Muscle of leg (tissue), 3 donors: ENCODE measurements at regions not wholly inside any gene's neighbourhood (a gene's known extent, or its start where the extent isn't known, plus 50 kb on each side); places are given as distances from the start of the nearest gene placed in this dataset.

ENCODE experiments used
- DNase-seq: peaks from one replicate; pipeline ENCODE4 v3.0.0; 2013
- H3K27ac ChIP-seq: one replicate; pipeline ENCODE4 v1.5.1; 2013; ENCODE audit warnings: mild to moderate bottlenecking, low read length, control low read depth
- H3K27me3 ChIP-seq: one replicate; pipeline ENCODE4 v1.6.1; 2013; ENCODE audit warnings: low read length; ENCODE audit not compliant: control insufficient read depth, insufficient read depth
- H3K36me3 ChIP-seq: one replicate; pipeline ENCODE4 v1.6.1; 2013; ENCODE audit warnings: low read length; ENCODE audit not compliant: control insufficient read depth, insufficient read depth
- H3K4me1 ChIP-seq: one replicate; pipeline ENCODE4 v1.6.1; 2013; ENCODE audit warnings: low read length; ENCODE audit not compliant: control insufficient read depth, insufficient read depth
- H3K4me3 ChIP-seq: one replicate; pipeline ENCODE4 v1.5.1; 2013; ENCODE audit warnings: low read length, control low read depth
- H3K9me3 ChIP-seq: replicated peaks from 2 replicates; pipeline ENCODE4 v1.6.1; 2013; ENCODE audit warnings: low read depth, low read length; ENCODE audit not compliant: control insufficient read depth
- WGBS: methylation state at CpG from one replicate; pipeline ENCODE4 v1.1.5; 2013; ENCODE audit warnings: missing lambda C conversion rate; ENCODE audit not compliant: insufficient coverage; 5-methylcytosine and 5-hydroxymethylcytosine counted together

DNA sequence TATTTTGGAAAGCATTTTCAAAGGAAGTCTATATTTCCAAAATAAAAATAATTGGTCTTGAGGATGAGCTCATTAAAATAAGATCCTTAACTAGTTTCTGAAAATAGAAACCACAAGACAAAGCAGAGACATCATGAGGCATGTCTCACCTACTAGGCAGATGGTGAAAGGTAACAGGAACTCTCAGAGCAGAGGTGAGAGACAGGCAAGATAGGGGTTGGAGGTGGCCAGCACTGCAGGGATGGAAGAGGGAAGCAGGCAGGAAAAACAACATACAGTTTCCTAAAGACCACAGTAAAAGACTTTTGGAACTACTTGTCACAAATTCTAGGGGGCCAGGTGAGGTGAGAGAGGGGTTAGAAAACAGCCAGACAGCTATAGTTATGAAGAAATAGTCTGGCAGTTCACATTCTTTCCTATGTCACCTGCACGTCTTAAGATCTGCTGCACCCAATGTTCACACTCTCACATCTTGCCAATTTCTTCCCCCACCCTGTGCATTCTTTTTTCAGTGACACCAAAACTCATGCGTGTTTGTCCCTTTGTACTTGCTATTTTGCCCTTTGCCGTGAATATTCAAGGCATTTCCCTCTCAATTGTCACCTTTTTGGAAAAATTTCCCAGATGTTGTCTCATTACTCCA, 341.7 kb upstream of the KITLG start:
- WGBS: 43% methylated on average over 3 of the region's 3 CpGs
- Histone ChIP-seq H3K36me3 (no peaks in the 10 kb centered on the region), H3K4me1 (no peaks in the 10 kb centered on the region), H3K4me3 (no peak overlapping the region), H3K27ac (no peak overlapping the region), H3K9me3 (no peaks in the 10 kb centered on the region), H3K27me3 (no peaks in the 10 kb centered on the region)
- DNase-seq: no peak

DNA sequence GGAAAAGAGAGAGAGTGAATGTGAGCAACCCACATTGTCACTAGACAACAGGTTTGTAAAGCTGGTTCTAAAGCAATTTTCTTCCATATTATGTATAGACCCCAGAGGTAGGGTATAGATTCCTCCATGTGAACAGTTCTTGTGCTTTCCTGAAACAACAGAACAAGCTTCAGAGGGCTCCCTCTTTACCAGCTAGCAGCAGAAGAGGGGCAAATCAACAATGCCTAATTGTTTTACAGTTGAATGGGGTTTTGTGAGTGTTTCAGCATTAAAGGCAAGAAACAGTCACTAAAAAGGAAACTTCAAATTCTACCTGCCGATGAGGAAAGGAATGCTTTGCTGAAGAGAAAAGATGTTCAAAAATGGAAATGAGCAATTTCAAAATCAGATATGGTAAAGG, 341.2 kb upstream of the KITLG start:
- no peak overlapping the region for H3K4me3 ChIP-seq
- H3K36me3 ChIP-seq: no peaks in the 10 kb centered on the region
- no peaks in the 10 kb centered on the region for H3K4me1 ChIP-seq
- no peak for DNase-seq
- WGBS: 67% methylated on average over 1 of the region's 1 CpG
- no peaks in the 10 kb centered on the region for H3K9me3 ChIP-seq
- H3K27ac ChIP-seq: no peak overlapping the region
- no peaks in the 10 kb centered on the region for H3K27me3 ChIP-seq

DNA sequence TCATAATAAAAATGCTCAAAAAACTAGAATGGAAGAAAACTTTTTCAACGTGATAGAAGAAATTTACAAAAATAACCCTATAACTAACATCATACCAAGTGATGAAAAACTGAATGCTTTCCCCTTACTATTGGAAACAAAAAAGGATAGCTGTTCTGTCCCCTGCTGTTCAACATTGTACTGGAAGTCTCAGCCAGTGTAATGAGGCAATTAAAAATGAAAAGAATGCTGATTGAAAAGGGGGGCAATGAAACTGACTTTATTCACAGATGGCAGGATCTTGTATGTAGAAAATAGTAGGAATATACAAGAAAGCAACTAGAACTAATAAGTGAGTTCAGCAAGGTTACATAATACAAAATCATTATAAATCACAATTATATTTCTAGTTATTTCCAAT, 337.9 kb upstream of the KITLG start:
- H3K4me3 ChIP-seq: no peak overlapping the region
- no peak overlapping the region for H3K27ac ChIP-seq
- peaks cover 12% of the 10 kb centered on the region for H3K9me3 ChIP-seq
- H3K4me1 ChIP-seq: no peaks in the 10 kb centered on the region
- H3K27me3 ChIP-seq: no peaks in the 10 kb centered on the region
- no peak for DNase-seq
- WGBS: no CpG with 5 or more reads among the region's 1 CpG
- H3K36me3 ChIP-seq: no peaks in the 10 kb centered on the region

DNA sequence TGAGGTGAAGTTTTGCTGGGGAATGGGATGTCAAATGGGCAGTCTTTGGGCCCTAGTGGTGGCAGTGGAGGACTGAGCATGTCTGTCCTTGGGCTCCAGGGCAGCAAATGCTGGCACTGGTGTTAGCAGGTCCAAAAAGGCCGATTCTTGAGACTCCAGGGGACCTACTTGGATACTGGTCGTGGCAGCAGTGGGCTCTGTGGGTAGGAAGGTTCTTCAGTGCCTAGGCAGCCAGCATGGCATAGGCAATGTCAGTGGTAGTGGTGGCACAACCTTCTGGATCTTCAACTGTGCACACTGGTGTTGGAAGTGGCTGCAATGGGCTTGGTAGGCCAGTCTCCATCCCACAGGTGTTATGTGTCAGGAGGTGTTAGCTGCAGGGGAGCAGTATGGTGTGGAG, 334.7 kb upstream of the KITLG start:
- Histone ChIP-seq H3K4me3 (no peak overlapping the region), H3K27ac (no peak overlapping the region), H3K27me3 (no peaks in the 10 kb centered on the region), H3K9me3 (peaks cover 16% of the 10 kb centered on the region), H3K36me3 (no peaks in the 10 kb centered on the region), H3K4me1 (no peaks in the 10 kb centered on the region)
- no peak for DNase-seq
- WGBS: 63% methylated on average over 2 of the region's 2 CpGs

DNA sequence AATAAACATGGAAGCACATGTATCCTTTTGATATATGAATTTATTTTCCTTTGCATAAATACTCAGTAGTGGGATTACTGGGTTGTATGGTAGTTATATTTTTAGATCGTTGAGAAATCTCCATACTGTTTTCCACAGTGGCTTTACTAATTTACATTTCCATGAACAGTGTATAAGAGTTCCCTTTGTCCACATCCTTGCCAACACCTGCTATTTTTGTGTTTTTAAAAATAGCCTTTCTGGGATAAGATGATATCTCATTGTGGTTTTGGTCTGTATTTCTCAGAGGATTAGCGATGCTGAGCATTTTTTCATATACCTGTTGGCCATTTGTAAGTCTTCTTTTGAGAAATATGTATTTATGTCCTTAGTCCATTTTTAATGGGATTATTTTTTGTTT, 329.2 kb upstream of the KITLG start:
- no peaks in the 10 kb centered on the region for H3K27me3 ChIP-seq
- no peaks in the 10 kb centered on the region for H3K36me3 ChIP-seq
- no peak overlapping the region for H3K4me3 ChIP-seq
- H3K27ac ChIP-seq: no peak overlapping the region
- WGBS: 100% methylated on average over 1 of the region's 2 CpGs
- peaks cover 9% of the 10 kb centered on the region for H3K9me3 ChIP-seq
- no peaks in the 10 kb centered on the region for H3K4me1 ChIP-seq
- no peak for DNase-seq

DNA sequence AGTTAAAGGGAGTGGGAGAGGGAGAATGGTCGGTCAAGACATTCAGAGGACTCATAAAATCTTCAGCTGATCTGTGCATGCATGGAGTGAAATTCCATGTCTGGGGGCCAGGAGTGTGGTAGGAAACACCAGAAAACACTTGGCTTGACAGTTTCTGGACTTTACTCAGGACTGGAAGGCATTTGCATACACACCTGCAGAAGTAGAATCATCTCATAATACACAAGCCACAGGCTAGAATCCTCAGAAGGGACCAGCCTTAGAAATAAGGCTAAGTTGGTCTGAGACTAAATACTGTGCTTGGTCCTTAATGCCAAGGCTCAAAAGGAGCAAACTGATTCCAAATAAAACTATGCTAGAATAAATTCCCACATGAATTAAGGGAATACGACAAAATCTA, 328.1 kb upstream of the KITLG start:
- H3K4me3 ChIP-seq: no peak overlapping the region
- H3K27me3 ChIP-seq: no peaks in the 10 kb centered on the region
- H3K9me3 ChIP-seq: peaks cover 4% of the 10 kb centered on the region
- H3K27ac ChIP-seq: no peak overlapping the region
- H3K4me1 ChIP-seq: no peaks in the 10 kb centered on the region
- WGBS: 100% methylated on average over 1 of the region's 2 CpGs
- DNase-seq: no peak
- H3K36me3 ChIP-seq: no peaks in the 10 kb centered on the region

DNA sequence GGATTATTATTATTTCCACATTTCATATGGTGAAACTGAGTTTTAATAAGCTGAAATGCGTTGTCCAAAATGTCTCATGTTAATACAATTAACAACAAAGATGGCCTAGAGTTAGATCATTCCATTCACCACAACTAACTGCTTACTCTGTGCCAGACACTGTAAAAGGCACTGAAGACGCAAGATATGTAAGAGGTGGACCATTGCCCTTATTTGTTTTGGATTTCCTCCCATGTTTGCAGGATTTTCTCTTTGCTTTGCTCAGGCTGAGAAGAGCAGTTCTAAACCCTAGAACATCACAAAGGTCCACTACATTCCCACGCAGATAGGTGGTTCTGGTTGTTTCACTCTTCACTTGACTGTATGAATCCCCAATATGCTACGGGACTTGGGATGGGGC, 324.4 kb upstream of the KITLG start:
- no peaks in the 10 kb centered on the region for H3K4me1 ChIP-seq
- H3K9me3 ChIP-seq: no peaks in the 10 kb centered on the region
- H3K27me3 ChIP-seq: no peaks in the 10 kb centered on the region
- no peak overlapping the region for H3K4me3 ChIP-seq
- DNase-seq: no peak
- no peak overlapping the region for H3K27ac ChIP-seq
- WGBS: 100% methylated on average over 1 of the region's 4 CpGs
- no peaks in the 10 kb centered on the region for H3K36me3 ChIP-seq

DNA sequence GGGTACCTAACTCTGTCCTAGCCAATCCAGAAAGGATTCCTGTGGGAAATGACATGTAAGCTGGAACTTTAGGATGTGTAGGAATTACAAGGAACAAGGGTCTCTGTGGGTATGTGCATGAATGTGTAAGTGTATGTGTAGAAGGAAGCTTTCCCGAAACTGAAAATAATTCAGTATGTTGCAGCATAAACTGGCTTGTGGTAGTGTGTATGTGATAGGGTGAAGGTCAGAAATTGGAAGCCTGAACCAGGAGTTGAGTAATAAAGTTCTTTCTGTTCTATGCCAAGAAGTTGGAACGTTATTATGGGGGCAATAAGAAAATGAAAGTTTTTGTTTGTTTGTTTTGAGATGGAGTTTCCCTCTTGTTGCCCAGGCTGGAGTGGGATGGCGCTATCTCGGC, 323.1 kb upstream of the KITLG start:
- Histone ChIP-seq H3K27ac (no peak overlapping the region), H3K36me3 (no peaks in the 10 kb centered on the region), H3K27me3 (no peaks in the 10 kb centered on the region), H3K9me3 (no peaks in the 10 kb centered on the region), H3K4me1 (no peaks in the 10 kb centered on the region), H3K4me3 (no peak overlapping the region)
- no peak for DNase-seq
- WGBS: 83% methylated on average over 4 of the region's 4 CpGs

DNA sequence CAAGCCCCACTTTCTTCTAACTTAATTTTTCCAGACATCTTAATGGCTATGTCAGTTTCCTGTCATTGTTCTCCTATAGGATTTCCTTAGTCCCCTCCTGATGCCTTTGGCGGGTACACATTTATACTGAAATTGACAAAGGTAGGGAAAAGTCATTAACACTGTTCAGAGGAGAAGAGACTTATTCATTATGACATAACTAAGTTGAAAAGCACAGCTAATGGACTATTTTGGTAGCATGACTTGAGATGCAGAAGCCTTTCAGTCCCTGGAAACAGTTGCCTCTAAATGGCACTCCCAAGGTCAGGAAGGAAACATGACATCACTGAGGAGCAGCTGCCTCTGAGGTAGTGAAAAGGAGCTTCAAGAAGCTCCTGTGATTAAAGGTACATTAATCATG, 317.5 kb upstream of the KITLG start:
- Histone ChIP-seq H3K27ac (peak overlapping the region; percentile 59), H3K36me3 (no peaks in the 10 kb centered on the region), H3K27me3 (no peaks in the 10 kb centered on the region), H3K9me3 (no peaks in the 10 kb centered on the region), H3K4me1 (no peaks in the 10 kb centered on the region), H3K4me3 (no peak overlapping the region)
- no CpG with 5 or more reads among the region's 1 CpG for WGBS
- peak; percentile 78 for DNase-seq

DNA sequence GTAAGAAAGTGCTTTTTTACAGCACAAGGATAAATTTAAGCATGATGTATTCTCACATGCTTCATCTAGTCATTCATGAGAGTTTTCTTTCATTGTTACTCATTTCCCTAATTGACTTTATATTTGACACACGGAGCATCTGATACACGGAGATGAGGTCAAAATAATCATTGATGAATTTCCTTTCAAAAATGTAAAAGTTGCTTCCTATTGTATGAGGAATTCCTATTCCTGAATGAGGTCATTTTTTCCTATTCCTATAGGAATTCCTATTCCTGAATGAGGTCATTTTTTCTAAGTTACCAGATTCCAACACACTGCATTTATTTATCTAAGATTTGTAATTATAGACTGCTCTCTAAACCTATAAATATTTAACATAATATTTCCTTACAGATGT, 316.7 kb upstream of the KITLG start:
- H3K9me3 ChIP-seq: no peaks in the 10 kb centered on the region
- WGBS: no CpG with 5 or more reads among the region's 2 CpGs
- DNase-seq: peak; percentile 50
- peak overlapping the region; percentile 73 for H3K27ac ChIP-seq
- no peak overlapping the region for H3K4me3 ChIP-seq
- no peaks in the 10 kb centered on the region for H3K36me3 ChIP-seq
- no peaks in the 10 kb centered on the region for H3K4me1 ChIP-seq
- no peaks in the 10 kb centered on the region for H3K27me3 ChIP-seq

DNA sequence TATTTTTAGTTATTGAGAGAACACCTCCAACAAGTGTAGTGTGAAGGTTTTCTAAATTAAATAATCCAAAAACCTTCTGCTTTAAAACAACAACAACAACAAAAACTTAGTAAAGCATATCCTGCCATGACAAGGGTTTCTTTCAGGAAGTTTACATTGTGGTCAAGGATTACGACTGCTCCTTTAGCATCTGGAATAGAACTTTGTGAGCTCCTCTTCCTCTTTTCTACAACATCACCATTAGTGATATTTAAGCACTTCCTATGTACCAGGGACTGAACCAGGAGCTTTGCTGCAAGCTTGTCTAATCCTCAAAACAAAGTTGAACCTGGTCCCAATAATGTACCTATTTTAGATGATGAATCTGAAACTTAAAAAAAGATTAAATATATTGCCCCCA, 315.4 kb upstream of the KITLG start:
- H3K27ac ChIP-seq: peak overlapping the region; percentile 73
- H3K36me3 ChIP-seq: no peaks in the 10 kb centered on the region
- peak; percentile 43 for DNase-seq
- no peaks in the 10 kb centered on the region for H3K27me3 ChIP-seq
- H3K9me3 ChIP-seq: no peaks in the 10 kb centered on the region
- no CpG with 5 or more reads among the region's 1 CpG for WGBS
- no peak overlapping the region for H3K4me3 ChIP-seq
- H3K4me1 ChIP-seq: no peaks in the 10 kb centered on the region
